GM19035 (cell line): ENCODE measurements at regions not wholly inside any gene's neighbourhood (a gene's known extent, or its start where the extent isn't known, plus 50 kb on each side); places are given as distances from the start of the nearest gene placed in this dataset.

Source experiments
- ATAC-seq: cut with Tn5 transposase; IDR thresholded peaks from one replicate; pipeline ENCODE4 v1.9.1; 2021; ENCODE audit not compliant: unreplicated experiment

DNA sequence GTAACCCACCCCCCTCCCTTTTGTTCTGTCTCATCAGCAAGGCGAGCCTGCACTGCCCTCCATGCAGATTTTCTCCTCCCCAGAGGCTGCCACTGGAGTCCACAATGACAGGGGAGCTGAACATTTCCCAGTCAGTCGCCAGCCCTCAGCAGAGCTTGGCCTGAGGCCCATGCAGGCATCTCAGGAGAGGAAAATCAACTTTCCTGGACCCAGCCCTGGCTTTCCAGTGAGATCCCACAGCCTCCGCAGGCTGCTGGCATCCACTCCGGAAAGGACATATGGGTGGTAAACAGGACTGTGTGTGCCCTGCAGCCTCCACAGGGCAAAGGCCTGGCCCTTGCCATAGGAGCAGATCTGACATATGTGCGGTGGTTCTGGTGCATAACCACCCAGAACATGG lies 253.8 kb downstream of the TNS1 start:
- ATAC-seq = no peak

DNA sequence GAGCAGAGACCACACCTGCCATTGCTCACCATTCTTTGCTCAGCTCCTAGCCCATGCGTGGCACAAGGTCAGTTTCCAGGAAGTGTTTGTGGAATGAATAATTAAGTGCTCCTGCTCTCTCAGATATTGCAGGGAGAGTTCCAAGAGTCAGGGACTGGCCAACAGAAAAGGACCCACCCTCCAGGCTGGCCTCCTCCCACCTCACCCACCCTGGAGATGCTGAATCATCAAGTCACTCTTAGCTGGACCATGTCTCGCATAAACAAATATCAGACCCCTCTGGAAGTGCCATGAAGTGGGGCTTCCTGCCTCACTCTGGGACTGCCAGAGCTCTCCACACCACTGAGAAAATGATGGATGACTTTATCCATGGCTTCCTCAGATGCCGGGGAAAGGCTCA lies 256.0 kb downstream of the TNS1 start:
- ATAC-seq = no peak

DNA sequence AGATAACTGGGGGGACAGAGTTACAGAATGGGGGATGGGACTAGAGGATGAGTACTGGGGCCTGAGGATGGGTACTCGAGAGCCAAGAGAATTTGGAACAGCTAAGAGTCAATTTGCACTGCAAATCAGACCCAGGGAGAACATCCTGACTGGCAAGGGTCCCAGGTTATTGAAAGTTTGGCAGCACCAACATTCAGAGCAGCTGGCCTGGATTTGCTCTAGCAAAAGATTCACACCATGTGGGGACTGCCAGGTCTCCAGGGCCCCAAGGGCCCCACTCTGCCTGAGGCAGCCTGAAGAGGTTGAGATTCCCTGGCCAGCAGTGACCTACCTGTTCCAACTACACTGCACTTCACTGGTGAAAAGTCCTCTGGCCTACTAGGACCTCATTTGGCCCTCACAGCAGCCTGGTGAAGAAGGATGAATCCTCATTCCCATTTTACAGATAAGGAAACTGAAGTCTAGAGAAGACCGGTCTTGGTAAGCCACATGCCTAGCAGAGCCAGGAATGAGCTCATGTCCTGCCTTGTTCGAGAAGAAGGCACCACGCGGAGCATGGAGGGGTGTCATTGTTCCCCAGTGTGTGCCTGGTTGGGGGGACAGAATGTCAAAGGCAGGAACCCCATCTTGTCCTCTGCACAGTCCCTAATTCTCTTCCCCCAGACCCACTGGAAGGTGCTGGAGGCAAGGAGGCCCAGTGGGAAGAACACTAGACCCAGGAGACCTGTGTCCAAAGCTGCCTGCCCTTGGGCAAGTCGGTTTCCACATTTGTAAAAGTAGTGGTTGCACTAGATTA lies 258.6 kb downstream of the TNS1 start:
- no peak for ATAC-seq

DNA sequence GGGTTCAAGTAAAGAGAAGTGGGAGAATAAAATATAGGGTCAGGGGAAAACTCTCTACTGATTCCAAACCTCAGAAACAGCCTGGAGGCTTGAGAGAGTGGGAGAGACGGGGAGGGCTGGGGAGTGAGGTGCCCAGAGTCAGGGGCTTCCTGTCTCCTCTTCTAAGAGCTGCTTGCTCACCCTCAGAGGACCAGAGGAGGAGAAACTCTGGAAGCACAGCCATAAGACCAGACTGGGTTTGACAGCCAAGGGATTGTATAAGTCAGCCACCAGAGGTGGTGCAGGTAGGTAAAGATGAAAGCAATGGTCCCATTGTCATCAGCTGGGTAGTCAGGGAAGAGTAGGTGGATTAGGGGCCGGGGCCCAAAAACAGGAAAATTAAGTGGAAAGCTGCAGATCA lies 259.4 kb downstream of the TNS1 start:
- no peak for ATAC-seq

DNA sequence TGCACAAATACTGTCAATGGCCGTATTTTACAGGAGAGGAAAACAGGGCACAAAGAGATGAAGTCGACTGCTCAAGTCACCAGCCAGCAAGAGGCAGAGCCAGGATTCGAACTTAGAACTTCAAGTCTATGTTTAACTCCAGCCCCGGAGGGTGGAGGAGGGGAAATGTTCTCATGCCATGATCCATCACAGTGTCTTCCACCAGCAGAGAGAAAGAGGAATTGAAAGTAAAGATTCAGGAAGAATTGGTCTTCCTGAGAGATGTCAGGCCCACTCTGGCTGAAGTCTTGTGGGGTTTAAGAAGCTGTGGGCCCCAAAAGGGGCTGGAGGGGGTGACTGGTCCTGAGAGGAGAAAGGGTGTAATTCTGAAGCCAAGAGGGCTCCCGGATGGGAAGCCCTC lies 260.0 kb downstream of the TNS1 start:
- ATAC-seq = no peak

DNA sequence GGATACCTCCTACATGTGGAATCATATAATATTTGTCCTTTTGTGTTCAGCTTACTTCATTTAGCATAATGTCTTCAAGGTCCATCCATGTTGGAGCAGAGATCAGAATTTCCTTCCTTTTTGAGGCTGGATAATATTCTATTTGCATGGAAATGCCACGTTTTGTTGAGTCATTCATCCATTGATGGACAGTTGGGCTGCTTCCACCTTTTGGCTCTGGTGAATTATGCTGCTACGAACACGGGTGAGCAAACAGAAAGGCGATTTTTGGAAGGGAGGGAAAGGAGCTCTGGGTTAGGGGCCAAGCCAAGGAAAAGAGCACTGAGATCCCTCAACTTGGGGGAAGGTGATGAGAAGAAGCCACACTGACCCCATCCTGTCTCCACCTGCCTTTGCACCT lies 260.5 kb downstream of the TNS1 start:
- no peak for ATAC-seq

DNA sequence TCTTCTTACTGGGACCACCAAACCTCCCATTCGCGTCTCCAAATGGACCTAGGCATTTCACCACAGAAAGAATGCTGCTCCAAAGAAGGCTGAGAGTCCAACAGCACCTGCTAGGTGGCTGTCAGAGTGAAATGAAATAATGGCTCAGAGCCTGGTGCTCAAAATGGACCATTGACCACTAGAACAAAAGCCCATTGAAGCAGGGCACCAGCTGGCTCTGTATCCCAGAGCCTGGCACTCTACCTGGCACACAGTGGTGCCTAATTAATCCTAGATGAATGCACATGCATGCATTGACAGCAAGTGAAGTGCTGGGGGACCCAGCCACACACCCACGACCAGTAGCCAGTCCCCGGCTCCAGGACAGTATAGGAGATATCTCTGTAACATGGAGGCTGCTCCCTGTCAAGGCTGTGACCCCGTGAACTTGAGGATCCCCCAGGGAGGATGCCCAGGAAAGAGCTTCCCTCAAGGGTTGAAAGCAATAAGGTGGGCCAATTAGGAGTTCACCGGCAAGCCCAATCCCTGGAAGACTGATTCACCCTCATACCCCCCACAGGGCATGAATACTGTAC lies 261.3 kb downstream of the TNS1 start:
- ATAC-seq = no peak

DNA sequence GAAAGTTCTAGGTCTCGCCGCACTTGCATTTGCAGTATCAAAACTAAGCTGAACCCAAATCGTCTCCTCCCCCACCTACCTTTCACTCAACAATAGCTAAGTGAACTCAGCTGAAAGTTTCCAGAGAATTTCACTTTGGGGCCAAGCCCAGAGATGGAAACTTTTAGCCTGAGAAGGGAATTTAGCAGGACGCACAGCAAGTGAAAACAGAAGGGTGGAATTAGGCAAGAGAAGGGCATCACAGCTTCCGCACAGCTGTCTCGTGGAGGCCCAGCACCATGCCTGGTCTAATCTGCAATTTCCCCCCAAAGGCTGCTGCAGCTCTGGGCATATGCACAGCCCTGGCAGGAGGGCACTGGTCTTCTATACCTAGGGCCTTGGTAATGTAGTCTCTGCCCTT lies 262.0 kb downstream of the TNS1 start:
- ATAC-seq = no peak

DNA sequence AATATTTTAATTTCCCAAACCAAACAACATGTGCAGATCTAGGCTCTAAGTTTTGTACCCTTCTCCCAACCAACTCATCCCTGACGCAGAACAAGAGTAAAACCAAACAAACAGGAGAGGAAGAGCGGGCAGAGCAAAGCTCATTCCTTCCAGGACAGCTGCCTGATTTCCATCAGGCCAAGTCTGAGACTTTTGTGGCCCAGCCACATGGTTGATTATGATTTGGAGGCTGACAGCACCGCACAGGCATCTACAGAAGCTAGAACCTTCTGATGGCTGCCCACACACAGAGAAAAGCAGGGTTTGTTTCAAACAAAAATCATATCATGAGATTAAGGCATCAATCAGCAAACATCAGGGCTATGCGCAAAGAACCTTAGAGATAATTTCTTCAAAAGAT lies 262.6 kb downstream of the TNS1 start:
- ATAC-seq = no peak

DNA sequence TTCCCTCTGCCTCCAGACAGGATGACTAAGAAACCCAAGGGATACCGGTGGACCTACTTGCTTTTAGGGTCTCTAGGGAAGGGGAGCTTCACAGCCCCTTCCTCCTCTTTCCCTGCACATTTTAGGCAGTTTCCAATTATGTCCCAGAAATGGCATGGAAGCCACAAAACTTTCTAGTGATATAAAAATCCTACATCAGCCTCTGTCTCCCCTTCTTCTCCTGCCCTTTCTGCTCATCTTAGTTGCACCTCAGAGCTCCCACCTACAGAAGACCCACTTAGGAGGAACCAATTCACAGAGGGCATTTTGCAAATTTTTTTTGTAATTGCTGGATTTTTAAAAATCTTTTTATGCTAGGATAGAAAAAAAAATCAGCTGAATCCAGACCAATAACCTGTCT lies 263.1 kb downstream of the TNS1 start:
- no peak for ATAC-seq

DNA sequence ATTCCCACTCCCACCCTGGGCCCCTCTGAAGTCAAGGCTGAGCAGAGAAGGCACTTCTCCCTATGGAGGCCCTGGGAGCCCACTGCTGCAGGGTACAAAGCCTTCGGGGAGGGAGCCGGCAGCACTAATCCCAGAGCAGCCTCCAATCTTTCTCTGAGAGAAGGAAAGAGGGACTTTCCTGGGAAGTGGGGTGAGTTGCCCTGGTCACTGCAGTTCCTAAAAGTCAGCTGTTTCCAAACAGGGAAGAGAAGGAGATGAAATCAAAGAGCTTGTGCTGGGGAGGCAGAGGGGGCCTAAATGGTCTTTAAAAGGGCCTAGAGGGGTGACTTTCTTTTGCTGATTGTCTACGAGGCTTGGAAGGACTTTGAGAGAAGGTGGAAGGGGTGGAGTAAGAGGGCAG lies 264.7 kb downstream of the TNS1 start:
- no peak for ATAC-seq

DNA sequence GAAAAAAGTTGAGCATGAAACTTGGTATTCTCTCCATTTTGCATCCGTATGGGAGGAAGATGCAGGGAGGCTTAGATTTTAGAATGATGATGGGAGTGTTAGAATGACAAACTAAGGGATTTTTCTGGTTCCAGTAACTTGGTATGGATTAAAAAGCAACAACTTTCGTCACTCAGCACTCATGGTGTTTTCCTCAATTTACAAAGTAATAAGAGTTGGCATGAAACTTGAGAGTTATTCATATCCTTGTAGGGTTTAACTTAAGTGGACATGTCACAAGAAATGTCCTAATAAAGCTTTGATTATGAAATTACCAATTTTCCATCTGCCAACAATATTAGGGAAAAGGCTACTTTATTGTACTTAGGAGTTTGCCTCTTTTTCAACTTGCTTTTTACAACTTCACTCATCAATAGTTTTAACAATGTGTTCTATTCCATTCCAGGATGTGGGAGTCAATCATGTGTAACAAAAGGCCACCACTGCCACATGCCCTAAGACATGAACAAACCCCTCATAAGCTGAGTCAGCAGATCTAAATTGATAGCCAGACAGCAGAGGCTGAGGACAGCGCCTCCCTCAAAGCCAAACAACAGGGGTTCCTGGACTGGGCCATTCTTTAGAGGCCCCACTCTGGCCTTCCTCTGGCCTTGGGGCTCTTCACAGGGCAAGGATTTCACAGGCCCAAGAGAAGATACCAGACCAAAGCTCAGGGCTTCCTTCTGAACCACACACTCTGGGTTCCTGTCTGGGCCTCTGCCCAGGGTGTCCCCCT lies 265.8 kb downstream of the TNS1 start:
- ATAC-seq = no peak

DNA sequence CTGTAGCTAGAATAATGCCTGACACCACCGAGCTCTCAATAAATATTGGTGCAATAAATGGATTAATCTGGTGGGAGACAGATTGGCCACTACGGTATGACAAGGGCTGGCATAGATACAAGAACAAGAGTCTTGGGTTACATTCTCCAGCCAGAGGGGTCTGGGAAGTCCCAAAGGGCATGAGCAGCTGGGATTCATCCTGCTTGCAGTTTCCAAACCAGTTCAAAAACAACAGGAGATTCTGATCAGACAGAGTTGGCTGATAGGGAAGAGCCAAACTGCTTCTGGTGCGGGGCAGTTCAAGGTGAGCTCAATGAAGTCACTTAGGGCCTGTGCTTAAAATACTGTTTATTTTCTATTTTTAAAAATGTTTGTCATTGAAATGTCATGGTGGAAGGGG lies 266.9 kb downstream of the TNS1 start:
- no peak for ATAC-seq

DNA sequence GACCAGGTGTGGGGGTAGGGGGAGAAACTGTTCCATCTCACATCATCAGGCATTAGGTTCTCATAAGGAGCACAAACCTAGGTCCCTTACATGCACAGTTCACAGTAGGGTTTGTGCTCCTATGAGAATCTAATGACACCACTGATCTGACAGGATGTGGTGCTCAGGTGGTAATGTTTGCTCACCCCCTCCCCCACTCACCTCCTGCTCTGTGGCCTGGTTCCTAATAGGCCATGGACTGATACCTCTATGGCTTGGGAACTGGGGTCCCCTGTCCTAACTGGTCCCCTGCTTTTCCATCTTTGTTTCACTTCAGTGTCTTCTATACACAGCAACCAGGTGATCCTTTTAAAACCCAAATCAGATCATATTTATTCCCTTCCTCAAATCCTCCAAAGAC lies 267.8 kb downstream of the TNS1 start:
- ATAC-seq = no peak

DNA sequence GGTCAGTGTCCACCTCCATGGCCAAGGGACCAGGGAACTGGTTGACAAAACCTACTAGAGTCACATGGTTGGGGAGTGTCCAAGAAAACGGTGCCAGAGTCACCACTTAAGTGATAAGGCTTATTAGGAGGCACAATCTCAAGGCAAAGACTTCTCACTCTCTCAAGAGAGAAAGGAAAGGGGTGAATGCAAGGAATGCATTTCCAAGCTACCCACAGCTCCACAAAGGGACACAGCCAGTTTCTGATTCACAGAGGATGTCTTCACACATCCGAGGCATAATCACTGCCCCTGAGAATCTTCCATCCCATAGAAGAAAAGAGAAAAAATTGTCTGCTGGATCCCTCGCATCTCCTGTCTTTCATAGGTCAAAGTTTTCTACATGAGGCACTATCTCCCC lies 269.3 kb downstream of the TNS1 start:
- ATAC-seq = no peak

DNA sequence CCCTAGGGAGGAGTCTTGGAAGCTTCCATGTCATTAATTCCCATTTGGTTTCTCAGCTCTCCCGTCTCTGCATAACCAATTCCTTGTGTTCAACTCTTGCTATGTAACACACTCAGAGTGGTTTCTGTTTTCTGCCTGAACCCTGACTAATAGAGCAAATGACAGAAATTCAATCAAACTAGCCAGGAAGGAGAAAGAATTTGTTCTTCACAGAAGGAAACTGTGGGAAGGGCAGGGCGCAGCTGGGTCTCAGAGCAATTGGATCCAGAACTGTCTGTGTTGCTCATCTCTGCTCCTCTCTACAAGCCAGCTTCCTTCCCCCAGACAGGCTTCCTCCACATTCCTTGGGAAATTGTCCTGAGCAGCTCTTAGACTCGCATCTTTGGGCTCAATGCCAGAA lies 269.8 kb downstream of the TNS1 start:
- ATAC-seq = no peak

DNA sequence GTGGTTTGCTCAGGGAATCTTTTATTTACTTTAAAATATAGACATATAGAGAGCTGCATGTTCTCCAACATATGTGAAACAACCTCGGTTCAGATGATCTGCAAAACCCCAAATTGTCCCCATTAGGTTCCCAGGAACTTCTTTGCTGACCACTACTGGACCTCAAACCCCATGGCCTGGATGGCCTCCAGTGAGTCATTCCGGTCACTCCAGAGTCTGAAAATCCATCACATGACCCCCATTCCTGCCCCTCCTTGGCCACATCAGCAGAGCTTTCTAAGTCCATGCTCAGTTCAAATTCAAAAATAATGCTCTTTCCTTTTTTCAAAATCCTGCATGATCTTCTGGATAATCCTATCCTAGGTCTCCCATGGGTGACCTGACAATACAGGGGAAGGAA lies 271.0 kb downstream of the TNS1 start:
- no peak for ATAC-seq

DNA sequence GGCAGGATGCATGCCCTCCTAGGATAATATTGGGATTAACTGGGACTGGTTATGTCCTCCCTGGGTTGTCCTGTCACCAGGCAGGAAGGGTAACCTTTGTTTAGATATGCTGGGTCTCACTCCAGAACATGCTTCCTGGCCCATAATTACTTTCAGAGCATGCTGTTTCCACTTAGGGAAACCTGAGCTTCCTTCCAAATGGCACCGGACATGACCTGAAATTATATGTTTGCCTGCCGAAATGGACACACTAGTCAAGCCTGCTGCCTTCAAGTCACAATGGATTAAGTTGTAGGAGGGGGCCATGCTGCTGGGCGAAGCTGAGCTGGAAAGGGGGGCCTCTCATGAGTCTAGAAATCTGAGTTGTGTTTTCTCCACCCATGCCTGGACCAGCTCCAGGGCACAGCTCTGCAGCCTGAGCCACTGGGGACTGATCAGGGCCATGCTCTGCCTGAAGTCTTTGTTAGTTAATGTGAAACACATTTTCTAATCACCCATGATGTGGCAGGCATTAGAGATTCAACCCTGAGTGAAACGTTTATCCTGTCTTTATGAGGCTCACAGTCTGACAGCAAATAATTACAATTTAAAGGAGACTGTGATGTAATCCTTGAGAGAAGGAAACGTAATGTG lies 273.3 kb downstream of the TNS1 start:
- ATAC-seq = no peak

DNA sequence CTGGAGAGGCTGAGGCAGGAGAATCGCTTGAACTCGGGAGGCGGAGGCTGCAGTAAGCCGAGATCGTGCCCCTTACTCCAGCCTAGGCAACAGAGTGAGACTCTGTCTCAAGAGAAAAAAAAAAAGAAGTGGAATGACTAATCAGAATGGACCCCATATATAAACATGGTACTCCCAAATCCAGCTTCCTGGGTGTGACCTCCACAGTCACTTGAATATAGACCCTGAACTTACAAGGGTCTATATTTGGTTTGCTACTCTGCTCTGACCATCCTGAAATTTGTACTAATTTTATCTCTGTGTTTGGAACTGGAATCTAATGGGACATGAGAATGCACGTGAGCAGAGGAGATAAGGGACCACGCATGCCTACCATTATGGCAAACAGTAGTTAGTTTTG lies 275.0 kb downstream of the TNS1 start:
- ATAC-seq = no peak

DNA sequence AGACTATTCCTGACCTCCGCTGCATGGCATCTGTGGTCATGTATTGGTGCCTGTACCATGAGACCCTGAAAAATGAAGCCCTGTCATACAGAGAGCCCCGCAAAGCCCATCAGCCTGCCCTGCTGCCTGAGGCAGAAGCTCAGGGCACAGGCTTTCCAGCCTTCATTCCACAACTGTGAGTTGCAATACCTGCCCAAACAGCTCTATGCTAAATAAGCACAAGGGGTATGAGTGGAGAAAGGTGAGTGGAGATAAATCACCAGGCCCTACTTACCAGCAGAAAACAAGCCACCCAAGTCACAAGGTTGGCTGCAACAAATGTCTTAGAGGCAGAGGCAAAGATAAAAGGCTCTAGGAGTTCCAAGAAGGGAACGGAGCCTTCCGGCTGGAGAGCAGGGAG lies 277.4 kb downstream of the TNS1 start:
- ATAC-seq = no peak

DNA sequence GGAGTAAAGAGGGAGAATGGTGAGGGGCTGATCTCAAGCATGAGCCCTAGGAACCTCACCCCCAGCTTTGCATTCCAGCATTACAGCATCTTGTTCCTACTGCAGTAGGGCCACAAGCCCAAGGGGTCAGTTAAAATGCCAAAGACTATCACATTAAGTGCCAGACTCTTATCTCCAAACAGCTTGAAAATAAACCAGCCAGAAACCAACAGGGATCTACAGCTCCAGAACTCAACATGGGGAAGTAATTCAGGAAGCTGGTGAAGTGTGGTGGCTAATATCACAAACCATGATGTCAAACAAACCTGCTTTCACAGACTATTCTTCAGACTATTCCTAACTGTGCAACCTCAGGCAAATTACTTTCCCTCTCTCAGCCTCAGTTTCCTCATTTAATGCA lies 278.3 kb downstream of the TNS1 start:
- no peak for ATAC-seq

DNA sequence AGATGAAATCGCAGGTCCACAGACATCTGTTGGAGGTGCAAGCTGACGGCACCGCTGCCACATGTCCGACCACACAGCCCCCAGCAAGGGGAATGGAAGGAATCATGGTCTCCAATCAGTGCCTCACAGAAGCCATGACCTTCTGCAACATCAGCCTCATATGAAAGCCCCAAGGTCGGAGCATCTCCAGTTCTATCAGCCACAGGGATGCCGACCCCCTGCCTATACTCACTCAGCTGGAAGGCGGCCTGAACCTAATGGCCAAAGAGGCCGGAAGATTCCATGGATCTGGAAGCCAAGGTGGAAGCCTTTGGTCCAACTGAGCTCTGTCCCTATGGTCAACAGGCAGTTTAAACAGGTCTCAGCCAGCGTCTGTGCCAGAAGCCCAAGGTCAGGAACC lies 278.8 kb downstream of the TNS1 start:
- ATAC-seq = no peak
